Activated CD8-positive, alpha-beta T cell treated with anti-CD3 and anti-CD28 coated beads for 36 hours (primary cell): ENCODE measurements at regions not wholly inside any gene's neighbourhood (a gene's known extent, or its start where the extent isn't known, plus 50 kb on each side); places are given as distances from the start of the nearest gene placed in this dataset.

ENCODE experiments used
- ATAC-seq: fragments of 200-7000 bp; cut with Tn5 transposase; one replicate; pipeline ENCODE4 v1.10.0; 2021; ENCODE audit warnings: mild to moderate bottlenecking, moderate library complexity
- CTCF ChIA-PET: fragments of 350-600 bp; sonication (Branson Sonifier 250); formaldehyde crosslinking; loops from one replicate; lab custom pipeline; 2021; ENCODE audit warnings: antibody characterized with exemption; lab: Charles Lee
- POLR2A ChIA-PET: fragments of 350-600 bp; sonication (Branson Sonifier 250); formaldehyde crosslinking; loops from one replicate; lab custom pipeline; 2021; ENCODE audit warnings: antibody characterized with exemption; lab: Charles Lee
- DNase-seq: peaks from one replicate; pipeline ENCODE4 v3.0.0-alpha.2; 2020
- H3K27ac Mint-ChIP-seq: one replicate; pipeline ENCODE4 v1.8.0; 2021; ENCODE audit warnings: mild to moderate bottlenecking, mixed read lengths
- H3K27me3 Mint-ChIP-seq: one replicate; pipeline ENCODE4 v1.8.0; 2021; ENCODE audit warnings: mixed read lengths
- H3K36me3 Mint-ChIP-seq: one replicate; pipeline ENCODE4 v1.8.0; 2021; ENCODE audit warnings: low read depth, mixed read lengths
- H3K4me1 Mint-ChIP-seq: one replicate; pipeline ENCODE4 v1.8.0; 2021; ENCODE audit warnings: low read depth, mixed read lengths
- H3K4me3 Mint-ChIP-seq: one replicate; pipeline ENCODE4 v1.8.0; 2021; ENCODE audit warnings: mild to moderate bottlenecking, moderate library complexity, mixed read lengths
- H3K9me3 Mint-ChIP-seq: one replicate; pipeline ENCODE4 v1.8.0; 2021; ENCODE audit warnings: mixed read lengths
- CTCF ChIP-seq: fragments of 200-600 bp; IDR thresholded peaks from one replicate; pipeline ENCODE4 v1.8.0; 2022; ENCODE audit warnings: antibody characterized with exemption, mild to moderate bottlenecking
- intact Hi-C: fragments of 100-400 bp; cut with micrococcal nuclease; formaldehyde crosslinking; loops from one replicate; pipeline ENCODE4 v1.10.0; 2022

GRCh38 chr13:34815526-34815925, 126.5 kb upstream of the NBEA start:
- CTCF ChIA-PET = no interaction called here
- DNase-seq = no peak

GRCh38 chr13:34816245-34816884, 125.7 kb upstream of the NBEA start:
- Mint-ChIP-seq H3K27me3 (no peaks in the 10 kb centered on the region), H3K4me3 (no peak overlapping the region), H3K4me1 (no peaks in the 10 kb centered on the region), H3K9me3 (peaks cover 9% of the 10 kb centered on the region), H3K27ac (no peak overlapping the region), H3K36me3 (no peaks in the 10 kb centered on the region)
- DNase-seq (no peak), ATAC-seq (no peak)
- TF ChIP-seq CTCF = no peak
- POLR2A ChIA-PET = no interaction called here
- CTCF ChIA-PET = no interaction called here
- intact Hi-C loops = no loop called here

More at GRCh38 chr13:34815526-34815925, 126.5 kb upstream of the NBEA start:
- POLR2A ChIA-PET = no interaction called here
- no peak for TF ChIP-seq CTCF
- Mint-ChIP-seq H3K4me1 (no peaks in the 10 kb centered on the region), H3K4me3 (no peak overlapping the region), H3K27me3 (no peaks in the 10 kb centered on the region), H3K9me3 (peaks cover 9% of the 10 kb centered on the region), H3K36me3 (no peaks in the 10 kb centered on the region), H3K27ac (no peak overlapping the region)
- ATAC-seq = no peak
- intact Hi-C loops = no loop called here

GRCh38 chr13:34816908-34817665, 125.0 kb upstream of the NBEA start:
- ATAC-seq (no peak), DNase-seq (no peak)
- no peak overlapping the region for H3K4me3 Mint-ChIP-seq
- no peaks in the 10 kb centered on the region for H3K36me3 Mint-ChIP-seq
- TF ChIP-seq CTCF = no peak
- intact Hi-C loops = no loop called here
- CTCF ChIA-PET = no interaction called here
- H3K27ac Mint-ChIP-seq = no peak overlapping the region
- H3K9me3 Mint-ChIP-seq = peaks cover 5% of the 10 kb centered on the region
- H3K27me3 Mint-ChIP-seq = no peaks in the 10 kb centered on the region
- H3K4me1 Mint-ChIP-seq = no peaks in the 10 kb centered on the region
- POLR2A ChIA-PET = no interaction called here

GRCh38 chr13:34822650-34823049, 119.4 kb upstream of the NBEA start:
- no peaks in the 10 kb centered on the region for H3K36me3 Mint-ChIP-seq
- H3K4me3 Mint-ChIP-seq = no peak overlapping the region
- CTCF ChIA-PET = no interaction called here
- no peak overlapping the region for H3K27ac Mint-ChIP-seq
- no peaks in the 10 kb centered on the region for H3K4me1 Mint-ChIP-seq
- H3K27me3 Mint-ChIP-seq = no peaks in the 10 kb centered on the region
- POLR2A ChIA-PET = no interaction called here
- no peaks in the 10 kb centered on the region for H3K9me3 Mint-ChIP-seq
- no peak for TF ChIP-seq CTCF
- intact Hi-C loops = no loop called here
- no peak for DNase-seq
- no peak for ATAC-seq

- Mint-ChIP-seq H3K4me3 (no peak overlapping the region), H3K27me3 (peaks cover under 1% of the 10 kb centered on the region), H3K4me1 (no peaks in the 10 kb centered on the region), H3K36me3 (no peaks in the 10 kb centered on the region), H3K9me3 (no peaks in the 10 kb centered on the region), H3K27ac (no peak overlapping the region)
- ChIA-PET CTCF (no interaction called here), POLR2A (no interaction called here)
- intact Hi-C loops = no loop called here
- TF ChIP-seq CTCF = no peak
- ATAC-seq (no peak), DNase-seq (no peak)
Measured at GRCh38 chr13:34826432-34826831, 115.6 kb upstream of the NBEA start.
